ENCODE measurements at regions not wholly inside any gene's neighbourhood (a gene's known extent, or its start where the extent isn't known, plus 50 kb on each side); places are given as distances from the start of the nearest gene placed in this dataset.

DNA sequence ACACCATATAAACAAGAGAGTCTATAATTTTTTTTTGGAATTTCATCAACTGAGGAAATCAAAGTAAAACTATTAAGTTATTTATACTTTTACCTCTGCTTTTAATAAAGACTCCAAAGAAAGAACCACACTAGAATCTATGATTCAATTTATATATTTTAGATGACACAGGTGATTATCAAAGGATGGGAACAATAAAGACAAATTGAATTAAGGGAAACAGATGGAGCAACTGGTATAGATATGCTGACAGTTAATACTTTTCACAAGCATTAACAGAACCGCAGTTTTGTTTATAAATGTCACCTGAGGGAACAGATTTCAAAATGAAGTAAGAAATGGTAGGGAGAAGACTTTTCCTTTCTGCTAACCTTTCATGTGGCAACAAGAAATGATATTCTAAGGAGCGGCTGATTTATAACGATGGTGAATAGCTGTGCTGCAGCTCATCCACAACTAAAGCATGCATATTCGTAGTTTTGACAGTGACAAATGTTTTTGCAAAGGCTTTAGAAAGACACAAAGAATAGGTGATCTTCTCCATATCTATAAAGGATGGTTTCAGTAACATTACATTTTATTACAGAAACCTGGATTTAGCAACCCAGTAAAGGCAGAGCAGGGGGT lies 1502.9 kb upstream of the RAG2 start:
- TF ChIP-seq POLR2A (IDR thresholded peaks at IDR 0.05; ENCODE audit: low read length) (no peak), GATA1 (IDR thresholded peaks at IDR 0.05; ENCODE audit: low read depth, low read length) (no peak)
